HG02840 (cell line): ENCODE measurements at regions not wholly inside any gene's neighbourhood (a gene's known extent, or its start where the extent isn't known, plus 50 kb on each side); places are given as distances from the start of the nearest gene placed in this dataset.
"Not testable (repeated sequence)": the region's sequence is repeated elsewhere in the genome, so short reads cannot be mapped to it uniquely, and the experiment has no call there.

Source experiments
- ATAC-seq: cut with Tn5 transposase; IDR thresholded peaks from one replicate; pipeline ENCODE4 v1.9.1; 2021; ENCODE audit warnings: mild to moderate bottlenecking, moderate library complexity, moderate number of reproducible peaks; ENCODE audit not compliant: unreplicated experiment, low FRiP score

DNA sequence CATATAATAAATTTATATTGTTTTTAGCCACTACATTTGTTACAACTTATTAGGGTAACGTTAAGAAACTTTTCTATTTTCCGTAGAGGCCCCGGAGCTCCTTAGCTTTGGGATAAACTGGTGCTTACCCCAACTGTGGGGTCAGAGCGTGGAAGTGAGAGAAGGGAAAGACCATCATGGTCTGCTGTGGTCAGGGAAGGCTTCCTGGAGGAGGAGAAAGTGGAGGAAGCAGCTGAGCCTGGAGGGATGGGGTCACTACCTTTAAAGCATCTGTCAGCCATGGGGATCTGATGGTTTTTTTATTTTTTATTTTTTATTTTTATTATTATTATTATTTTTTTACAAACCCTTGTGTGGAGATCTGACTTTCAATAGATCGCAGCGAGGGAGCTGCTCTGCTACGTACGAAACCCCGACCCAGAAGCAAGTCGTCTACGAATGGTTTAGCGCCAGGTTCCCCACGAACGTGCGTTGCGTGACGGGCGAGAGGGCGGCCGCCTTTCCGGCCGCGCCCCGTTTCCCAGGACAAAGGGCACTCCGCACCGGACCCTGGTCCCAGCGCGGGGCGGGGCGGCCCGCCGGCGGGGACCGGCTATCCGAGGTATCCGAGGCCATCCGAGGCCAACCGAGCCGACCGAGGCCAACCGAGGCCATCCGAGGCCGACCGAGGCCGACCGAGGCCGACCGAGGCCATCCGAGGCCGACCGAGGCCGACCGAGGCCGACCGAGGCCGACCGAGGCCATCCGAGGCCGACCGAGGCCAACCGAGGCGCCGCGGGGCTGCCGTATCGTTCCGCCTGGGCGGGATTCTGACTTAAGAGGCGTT, 1101.2 kb upstream of the TMEM132C start:
- ATAC-seq = peak; percentile 55

DNA sequence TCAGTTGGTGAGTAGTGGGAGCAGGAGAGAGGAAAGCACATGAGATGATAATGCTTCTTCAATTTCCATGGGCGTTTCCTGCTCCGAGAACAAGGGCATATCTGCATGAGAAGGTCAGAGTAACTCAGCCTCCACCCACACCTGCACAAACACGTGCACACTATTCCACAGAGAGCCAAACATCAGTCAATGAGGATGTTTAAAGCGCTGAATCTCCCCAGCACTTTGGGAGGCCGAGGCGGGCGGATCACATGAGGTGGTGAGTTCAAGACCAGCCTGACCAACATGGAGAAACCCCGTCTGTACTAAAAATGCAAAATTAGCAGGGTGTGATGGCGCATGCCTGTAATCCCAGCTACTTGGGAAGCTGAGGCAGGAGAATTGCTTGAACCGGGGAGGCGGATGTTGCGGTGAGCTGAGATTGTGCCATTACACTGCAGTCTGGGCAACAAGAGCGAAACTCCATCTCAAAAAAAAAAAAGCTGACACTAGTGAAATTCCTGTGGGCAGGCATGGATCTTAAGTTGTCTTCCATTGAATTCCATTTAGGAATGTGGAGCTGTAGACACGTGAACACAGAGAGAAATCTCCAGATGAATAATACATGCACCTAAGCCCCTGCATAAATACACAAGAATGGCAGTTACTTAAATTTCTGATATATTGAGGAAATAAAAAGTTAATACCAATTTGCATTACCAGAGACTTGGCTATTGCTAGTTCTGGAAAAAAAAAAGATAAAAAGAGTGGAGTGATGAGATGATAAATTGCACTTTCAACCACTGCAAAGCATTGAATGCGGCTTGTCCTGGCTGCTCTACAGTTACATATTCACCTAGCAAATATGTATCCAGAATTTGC, 1097.4 kb upstream of the TMEM132C start:
- no peak for ATAC-seq

- no peak for ATAC-seq
These were observed 1096.5 kb upstream of the TMEM132C start for GRCh38 chr12:127170226-127171180.

DNA sequence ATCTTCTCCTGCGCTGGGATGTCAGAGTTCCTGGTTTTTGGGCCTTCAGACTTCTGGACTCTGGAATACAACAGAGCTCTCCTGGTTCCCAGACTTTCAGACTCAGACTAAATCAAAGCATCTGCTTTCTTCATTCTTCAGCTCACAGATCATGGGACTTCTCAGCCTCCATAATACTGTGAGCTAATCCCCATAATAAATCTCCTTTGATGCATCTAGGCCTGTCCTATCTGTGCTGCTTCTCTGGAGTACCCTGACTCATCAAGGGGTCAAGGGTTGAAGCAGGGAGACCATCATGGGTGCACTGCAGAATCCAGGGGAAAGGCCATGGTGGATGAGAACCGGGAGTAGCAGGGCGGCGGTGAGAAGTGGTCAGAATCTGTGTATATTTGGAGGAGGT, 1094.1 kb upstream of the TMEM132C start:
- ATAC-seq = no peak

DNA sequence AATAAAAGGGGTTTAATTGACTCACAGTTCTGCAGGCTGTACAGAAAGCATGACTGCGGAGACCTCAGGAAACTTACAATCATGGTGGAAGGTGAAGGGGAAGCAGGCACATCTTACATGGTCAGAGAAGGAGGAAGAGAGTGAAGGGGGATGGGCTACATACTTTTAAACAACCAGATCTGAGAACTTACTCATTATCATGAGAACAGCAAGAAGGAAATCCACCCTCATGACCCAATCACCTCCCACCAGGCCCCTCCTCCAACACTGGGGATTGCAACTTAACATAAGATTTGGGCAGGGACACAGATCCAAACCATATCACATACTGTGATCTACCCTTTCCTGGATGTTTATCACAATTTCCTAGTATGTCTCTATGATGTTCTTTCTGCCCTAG, 1093.0 kb upstream of the TMEM132C start:
- ATAC-seq = not testable (repeated sequence)

GRCh38 chr12:127174881-127175280, 1092.1 kb upstream of the TMEM132C start:
- no peak for ATAC-seq

DNA sequence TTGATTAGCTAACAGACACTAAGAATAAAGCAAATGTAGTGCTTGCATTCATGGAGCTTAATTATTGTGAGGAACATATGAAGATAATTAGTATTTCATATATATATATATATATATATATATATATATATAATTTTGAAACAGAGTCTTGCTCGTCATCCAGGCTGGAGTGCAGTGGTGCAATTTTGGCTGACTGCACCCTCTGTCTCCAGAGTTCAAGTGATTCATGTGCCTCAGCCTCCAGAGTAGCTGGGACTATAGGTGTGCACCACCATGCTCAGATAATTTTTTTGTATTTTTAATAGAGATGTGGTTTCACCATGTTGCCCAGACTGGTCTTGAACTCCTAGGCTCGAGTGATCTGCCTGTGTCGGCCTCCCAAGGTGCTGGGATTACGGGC, 1091.6 kb upstream of the TMEM132C start:
- ATAC-seq = no peak

- no peak for ATAC-seq
These were observed 1090.2 kb upstream of the TMEM132C start for GRCh38 chr12:127176804-127177203.

DNA sequence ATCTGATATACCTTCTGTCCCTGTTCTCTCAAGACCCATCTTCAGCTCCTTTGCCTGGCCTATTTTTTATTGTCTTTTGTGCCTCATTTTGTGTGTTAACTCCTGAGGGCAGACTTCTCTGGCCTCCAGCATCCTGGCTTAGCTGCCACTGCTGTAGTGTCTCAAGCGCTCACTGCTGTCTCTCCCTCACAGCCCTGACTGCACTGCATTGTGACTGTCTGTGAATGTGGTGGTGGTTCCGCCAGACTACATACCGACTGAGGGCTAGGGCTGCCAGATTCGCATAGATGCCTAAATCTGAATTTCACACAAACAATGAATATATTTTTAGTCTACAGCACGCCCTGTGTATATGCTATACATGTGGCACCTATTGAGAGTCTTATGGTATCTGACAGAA, 1088.9 kb upstream of the TMEM132C start:
- ATAC-seq = no peak

DNA sequence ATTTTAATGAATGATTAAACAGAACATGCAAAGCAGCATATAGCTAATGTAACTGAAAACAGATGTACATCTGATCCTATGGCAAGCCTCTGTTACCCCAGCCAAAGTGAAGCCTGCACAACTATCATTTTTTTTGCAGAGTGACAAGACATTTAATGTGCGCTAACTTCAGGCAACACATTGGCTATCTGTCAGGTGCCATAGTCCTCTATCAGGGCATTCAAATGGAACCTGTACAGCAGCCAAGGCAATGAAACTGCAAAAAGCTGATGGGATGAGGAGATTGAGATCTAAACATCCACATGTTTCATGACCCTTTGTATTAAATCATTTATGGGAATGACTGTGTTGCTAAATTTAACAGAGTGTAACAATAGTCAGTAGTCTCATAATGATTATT, 1088.5 kb upstream of the TMEM132C start:
- ATAC-seq = no peak

DNA sequence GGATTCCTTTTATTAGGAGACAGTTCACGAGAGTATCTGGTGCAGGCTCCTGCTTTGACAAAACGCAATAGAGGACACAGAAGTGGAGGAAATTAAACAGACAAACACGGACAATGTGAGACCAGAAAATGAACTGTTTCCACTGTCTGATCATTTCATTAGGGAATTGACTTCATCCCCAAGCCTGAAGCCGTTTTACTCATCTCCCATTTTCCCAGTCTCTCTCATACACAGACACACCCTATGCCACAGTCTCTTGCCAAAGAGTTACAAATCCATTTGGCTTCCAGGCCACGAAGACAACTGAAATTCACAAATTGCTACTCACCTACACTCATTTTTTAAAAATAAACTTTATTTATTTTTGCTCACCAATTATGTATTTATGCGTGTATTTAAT, 1087.8 kb upstream of the TMEM132C start:
- ATAC-seq = no peak

DNA sequence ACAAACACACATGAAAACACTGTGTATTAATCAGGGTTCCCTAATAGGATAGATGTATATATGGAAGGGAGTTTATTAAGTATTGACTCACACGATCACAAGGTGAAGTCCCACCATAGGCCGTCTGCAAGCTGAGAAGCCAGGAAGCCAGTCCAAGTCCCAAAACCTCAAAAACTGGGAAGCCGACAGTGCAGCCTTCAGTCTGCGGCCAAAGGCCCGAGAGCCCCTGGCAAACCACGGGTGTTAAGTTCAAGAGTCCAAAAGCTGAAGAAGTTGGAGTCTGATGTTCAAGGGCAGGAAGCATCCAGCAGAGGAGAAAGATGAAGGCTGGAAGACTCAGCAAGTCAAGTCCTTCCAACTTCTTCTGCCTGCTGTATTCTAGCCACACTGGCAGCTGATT, 1085.0 kb upstream of the TMEM132C start:
- ATAC-seq = no peak

GRCh38 chr12:127189992-127190391, 1077.0 kb upstream of the TMEM132C start:
- no peak for ATAC-seq

DNA sequence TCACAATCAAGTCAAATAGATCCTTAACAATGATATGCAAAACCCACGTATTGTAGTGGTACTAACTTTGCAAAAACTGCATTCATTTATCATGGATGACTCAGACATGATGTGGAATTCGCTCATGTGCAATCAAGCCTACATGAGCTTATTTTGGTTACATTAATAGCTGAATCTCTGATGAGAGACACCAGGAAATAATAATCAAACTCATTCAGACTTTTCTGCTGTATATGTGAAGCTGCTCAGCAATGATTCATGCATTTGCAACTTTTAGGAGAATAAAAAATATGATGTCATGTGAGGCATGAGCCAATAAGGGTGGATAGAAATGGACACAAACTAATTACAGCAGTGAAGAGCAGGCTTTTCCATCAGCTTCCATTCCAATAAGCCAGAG, 1075.8 kb upstream of the TMEM132C start:
- no peak for ATAC-seq

- ATAC-seq = no peak
These were observed 1074.6 kb upstream of the TMEM132C start for GRCh38 chr12:127192391-127192790.

- no peak for ATAC-seq
These were observed 1073.6 kb upstream of the TMEM132C start for GRCh38 chr12:127193341-127193740.

DNA sequence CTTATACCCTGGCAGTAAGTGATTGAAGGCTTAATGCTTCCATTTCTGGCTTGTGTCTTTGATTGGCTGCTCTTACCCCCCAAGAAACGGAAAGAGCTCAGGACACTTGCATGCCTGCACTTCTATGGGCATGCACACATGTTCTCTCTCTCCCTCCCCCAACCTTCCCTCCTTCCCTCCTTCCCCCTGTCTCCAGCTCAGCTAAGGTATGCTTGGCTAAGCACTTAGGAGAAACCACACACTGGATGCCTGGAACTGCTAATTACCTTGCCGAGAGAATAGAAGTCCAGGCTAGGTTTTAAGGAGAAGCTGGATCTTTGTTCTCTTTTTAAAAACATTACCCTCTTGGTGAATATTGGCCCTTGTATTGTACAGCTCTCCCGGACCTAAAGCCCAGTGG, 1072.8 kb upstream of the TMEM132C start:
- no peak for ATAC-seq

DNA sequence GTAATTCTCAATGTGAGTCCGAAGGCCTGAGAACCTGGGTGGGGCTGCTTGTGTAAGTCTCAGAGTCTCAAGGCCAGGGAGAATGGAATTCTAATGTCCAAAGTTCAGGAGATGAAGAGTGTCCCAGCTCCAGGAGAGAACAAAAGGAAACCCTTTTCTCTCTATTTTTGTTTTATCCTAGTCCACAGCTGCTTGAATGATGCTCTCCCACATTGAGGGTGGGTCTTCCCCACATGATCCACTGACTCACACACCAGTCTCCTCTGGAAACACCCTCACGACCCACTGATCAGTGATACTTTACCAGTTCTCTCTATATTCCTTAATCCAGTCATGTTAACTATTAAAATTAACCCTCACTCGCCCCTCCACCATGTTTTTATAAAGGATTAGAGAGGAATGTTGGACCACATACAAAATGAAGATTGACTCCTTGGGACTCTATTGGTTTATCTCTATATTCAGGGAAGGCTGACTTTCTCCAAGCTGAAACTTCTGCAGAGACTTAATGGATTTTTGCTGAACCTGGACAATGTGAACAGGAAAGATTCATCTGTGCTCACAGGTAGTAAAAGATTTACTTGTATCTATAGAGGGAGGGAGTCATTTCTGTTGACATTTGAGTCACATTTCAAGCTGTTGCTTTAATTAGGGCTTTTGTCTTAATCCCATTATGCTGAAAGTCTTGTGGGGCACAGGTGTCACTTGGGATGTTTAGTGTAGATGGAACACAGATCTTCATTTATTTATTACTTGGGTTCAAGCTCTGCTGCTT, 1061.0 kb upstream of the TMEM132C start:
- no peak for ATAC-seq

DNA sequence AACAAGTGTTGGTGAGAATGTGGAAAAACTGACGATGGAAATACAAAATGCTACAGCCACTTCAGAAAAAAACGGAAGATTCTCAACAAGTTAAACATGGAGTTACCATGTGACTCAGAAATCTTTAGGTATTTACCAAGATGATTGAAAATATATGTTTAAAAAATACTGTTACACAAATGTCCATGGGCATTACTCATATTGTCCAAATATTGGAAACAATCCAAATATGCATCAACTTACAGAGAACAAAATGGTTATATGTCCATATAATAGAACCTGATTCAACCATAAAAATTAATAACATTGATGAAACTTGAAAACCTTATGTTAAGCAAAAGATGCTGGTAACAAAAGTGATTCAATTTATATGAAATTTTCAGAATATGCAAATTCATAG, 1057.7 kb upstream of the TMEM132C start:
- ATAC-seq = no peak

- no peak for ATAC-seq
These were observed 1052.8 kb upstream of the TMEM132C start for GRCh38 chr12:127214186-127214585.
